ENCODE measurements at regions not wholly inside any gene's neighbourhood (a gene's known extent, or its start where the extent isn't known, plus 50 kb on each side); places are given as distances from the start of the nearest gene placed in this dataset.

GRCh38 chr2:215767625-215768024 lies 245.7 kb downstream of the MREG start:
- no peak for TF ChIP-seq POLR2A (IDR thresholded peaks at IDR 0.05)
- no peak for TF ChIP-seq CTCF (IDR thresholded peaks at IDR 0.05)

Measured in body of pancreas (tissue), 4 donors.